ENCODE measurements at regions not wholly inside any gene's neighbourhood (a gene's known extent, or its start where the extent isn't known, plus 50 kb on each side); places are given as distances from the start of the nearest gene placed in this dataset.
A peak's percentile ranks its signal among the peaks of the same experiment; 100 is the strongest.

GRCh38 chr9:1362845-1363244 lies 312.7 kb downstream of the DMRT2 start:
- H3K4me3 Mint-ChIP-seq, result no peak overlapping the region
- H3K36me3 Mint-ChIP-seq (ENCODE audit: low read depth), result no peaks in the 10 kb centered on the region
- H3K27me3 Mint-ChIP-seq (ENCODE audit: low read depth), result no peaks in the 10 kb centered on the region
- TF ChIP-seq CTCF (IDR thresholded peaks at IDR 0.05; ENCODE audit: unreplicated experiment in 3 of 3), result no peak
- H3K4me1 Mint-ChIP-seq, result peaks cover 9% of the 10 kb centered on the region
- H3K9me3 Mint-ChIP-seq, result peaks cover 3% of the 10 kb centered on the region
- no peak overlapping the region for H3K27ac Mint-ChIP-seq

- Mint-ChIP-seq H3K27me3 (ENCODE audit: low read depth) (no peaks in the 10 kb centered on the region), H3K4me3 (no peak overlapping the region), H3K27ac (peak overlapping the region in 2 of 3 experiments; percentile 35 to 45), H3K9me3 (peaks cover 3% of the 10 kb centered on the region), H3K4me1 (peaks cover 9% of the 10 kb centered on the region), H3K36me3 (ENCODE audit: low read depth) (no peaks in the 10 kb centered on the region)
- no peak for TF ChIP-seq CTCF (IDR thresholded peaks at IDR 0.05; ENCODE audit: unreplicated experiment in 3 of 3)
These were observed 316.1 kb downstream of the DMRT2 start for GRCh38 chr9:1366276-1366675.

- Mint-ChIP-seq H3K4me3 (no peak overlapping the region), H3K27me3 (ENCODE audit: low read depth) (no peaks in the 10 kb centered on the region), H3K27ac (no peak overlapping the region), H3K4me1 (peaks cover 9% of the 10 kb centered on the region), H3K9me3 (peaks cover 2% of the 10 kb centered on the region), H3K36me3 (ENCODE audit: low read depth) (no peaks in the 10 kb centered on the region)
- no peak for TF ChIP-seq CTCF (IDR thresholded peaks at IDR 0.05; ENCODE audit: unreplicated experiment in 3 of 3)
These were observed 319.1 kb downstream of the DMRT2 start for GRCh38 chr9:1369297-1369696.

GRCh38 chr9:1373445-1373844 lies 323.3 kb downstream of the DMRT2 start:
- no peak for TF ChIP-seq CTCF (IDR thresholded peaks at IDR 0.05; ENCODE audit: unreplicated experiment in 3 of 3)
- Mint-ChIP-seq H3K4me1 (no peaks in the 10 kb centered on the region), H3K4me3 (no peak overlapping the region), H3K27me3 (ENCODE audit: low read depth) (no peaks in the 10 kb centered on the region), H3K36me3 (ENCODE audit: low read depth) (no peaks in the 10 kb centered on the region), H3K9me3 (peaks cover 2% of the 10 kb centered on the region), H3K27ac (peak overlapping the region in 1 of 3 experiments; percentile 66)

GRCh38 chr9:1383899-1384455 lies 333.8 kb downstream of the DMRT2 start:
- Mint-ChIP-seq H3K4me1 (peaks cover 11% of the 10 kb centered on the region), H3K9me3 (peaks cover 2% of the 10 kb centered on the region), H3K4me3 (no peak overlapping the region), H3K36me3 (ENCODE audit: low read depth) (no peaks in the 10 kb centered on the region), H3K27ac (no peak overlapping the region), H3K27me3 (ENCODE audit: low read depth) (no peaks in the 10 kb centered on the region)
- no peak for TF ChIP-seq CTCF (IDR thresholded peaks at IDR 0.05; ENCODE audit: unreplicated experiment in 3 of 3)

- H3K4me3 Mint-ChIP-seq, result no peak overlapping the region
- H3K27ac Mint-ChIP-seq, result no peak overlapping the region
- peaks cover 2% of the 10 kb centered on the region for H3K9me3 Mint-ChIP-seq
- peaks cover 11% of the 10 kb centered on the region for H3K4me1 Mint-ChIP-seq
- H3K36me3 Mint-ChIP-seq (ENCODE audit: low read depth), result no peaks in the 10 kb centered on the region
- no peak for TF ChIP-seq CTCF (IDR thresholded peaks at IDR 0.05; ENCODE audit: unreplicated experiment in 3 of 3)
- H3K27me3 Mint-ChIP-seq (ENCODE audit: low read depth), result no peaks in the 10 kb centered on the region
These were observed 334.7 kb downstream of the DMRT2 start for GRCh38 chr9:1384816-1385215.

Data from nephron (organoid).